Ishikawa (cell line): ENCODE measurements at regions not wholly inside any gene's neighbourhood (a gene's known extent, or its start where the extent isn't known, plus 50 kb on each side); places are given as distances from the start of the nearest gene placed in this dataset.

Source experiments
- CREB1 ChIP-seq: IDR thresholded peaks from 2 replicates; pipeline ENCODE4 v1.6.1; 2012; ENCODE audit warnings: low read depth
- TAF1 ChIP-seq: IDR thresholded peaks from 2 replicates; pipeline ENCODE4 v1.6.1; 2012; ENCODE audit warnings: low read depth, mild to moderate bottlenecking

GRCh38 chr3:153293265-153293664, 131.2 kb downstream of the RAP2B start:
- TF ChIP-seq CREB1 = no peak
- no peak for TF ChIP-seq TAF1
